ENCODE measurements at regions not wholly inside any gene's neighbourhood (a gene's known extent, or its start where the extent isn't known, plus 50 kb on each side); places are given as distances from the start of the nearest gene placed in this dataset.

GRCh38 chr4:108303488-108304177 lies 134.9 kb upstream of the LEF1 start:
- Mint-ChIP-seq H3K9me3 (ENCODE audit: unreplicated experiment) (no peaks in the 10 kb centered on the region), H3K27ac (ENCODE audit: unreplicated experiment) (no peak overlapping the region), H3K36me3 (ENCODE audit: insufficient read depth, unreplicated experiment) (no peaks in the 10 kb centered on the region), H3K4me3 (ENCODE audit: unreplicated experiment) (no peak overlapping the region), H3K27me3 (ENCODE audit: insufficient read depth, unreplicated experiment) (no peaks in the 10 kb centered on the region), H3K4me1 (ENCODE audit: low read depth, unreplicated experiment) (no peaks in the 10 kb centered on the region)
- TF ChIP-seq CTCF (IDR thresholded peaks at IDR 0.05; ENCODE audit: insufficient read depth in 1 of 2, low read depth in 1 of 2, low read length in 1 of 2, severe bottlenecking in 1 of 2, unreplicated experiment in 1 of 2) = no peak
- H3K27me3 ChIP-seq (replicated peaks; ENCODE audit: control insufficient read depth, insufficient read depth, low read length) = no peaks in the 10 kb centered on the region
- BruUV-seq (replicated peaks) = no TSS peak
- no peak overlapping the region for H3K4me3 ChIP-seq (ENCODE audit: low read depth, low read length)
- intact Hi-C loops (cut with micrococcal nuclease; ENCODE audit: unreplicated experiment) = no loop called here
- ChIA-PET POLR2A (no interaction called here), CTCF (no interaction called here)
- no peaks in the 10 kb centered on the region for H3K36me3 ChIP-seq (ENCODE audit: control insufficient read depth, insufficient read depth, low read length)
- no peak for DNase-seq
- no peaks in the 10 kb centered on the region for H3K9me3 ChIP-seq
- H3K4me1 ChIP-seq = no peaks in the 10 kb centered on the region

- H3K36me3 Mint-ChIP-seq (ENCODE audit: insufficient read depth, unreplicated experiment) = no peaks in the 10 kb centered on the region
- no peak for TF ChIP-seq CTCF (IDR thresholded peaks at IDR 0.05; ENCODE audit: insufficient read depth in 1 of 2, low read depth in 1 of 2, low read length in 1 of 2, severe bottlenecking in 1 of 2, unreplicated experiment in 1 of 2)
- H3K4me1 ChIP-seq = no peaks in the 10 kb centered on the region
- H3K9me3 Mint-ChIP-seq (ENCODE audit: unreplicated experiment) = no peaks in the 10 kb centered on the region
- CTCF ChIA-PET = no interaction called here
- no peaks in the 10 kb centered on the region for H3K4me1 Mint-ChIP-seq (ENCODE audit: low read depth, unreplicated experiment)
- no TSS peak for BruUV-seq (replicated peaks)
- no peak overlapping the region for H3K4me3 ChIP-seq (ENCODE audit: low read depth, low read length)
- no peak for DNase-seq
- H3K36me3 ChIP-seq (ENCODE audit: control insufficient read depth, insufficient read depth, low read length) = no peaks in the 10 kb centered on the region
- no peaks in the 10 kb centered on the region for H3K27me3 ChIP-seq (replicated peaks; ENCODE audit: control insufficient read depth, insufficient read depth, low read length)
- no peaks in the 10 kb centered on the region for H3K27me3 Mint-ChIP-seq (ENCODE audit: insufficient read depth, unreplicated experiment)
- H3K4me3 Mint-ChIP-seq (ENCODE audit: unreplicated experiment) = no peak overlapping the region
- intact Hi-C loops (cut with micrococcal nuclease; ENCODE audit: unreplicated experiment) = no loop called here
- no peaks in the 10 kb centered on the region for H3K9me3 ChIP-seq
- H3K27ac Mint-ChIP-seq (ENCODE audit: unreplicated experiment) = no peak overlapping the region
- POLR2A ChIA-PET = no interaction called here
Measured at GRCh38 chr4:108301545-108302251, 133.0 kb upstream of the LEF1 start.

- no peak for TF ChIP-seq CTCF (IDR thresholded peaks at IDR 0.05; ENCODE audit: insufficient read depth in 1 of 2, low read depth in 1 of 2, low read length in 1 of 2, severe bottlenecking in 1 of 2, unreplicated experiment in 1 of 2)
- BruUV-seq (replicated peaks) = no TSS peak
- H3K4me3 ChIP-seq (ENCODE audit: low read depth, low read length) = no peak overlapping the region
- no peak overlapping the region for H3K4me3 Mint-ChIP-seq (ENCODE audit: unreplicated experiment)
- no peaks in the 10 kb centered on the region for H3K4me1 ChIP-seq
- H3K9me3 ChIP-seq = no peaks in the 10 kb centered on the region
- intact Hi-C loops (cut with micrococcal nuclease; ENCODE audit: unreplicated experiment) = no loop called here
- DNase-seq = no peak
- no peaks in the 10 kb centered on the region for H3K36me3 Mint-ChIP-seq (ENCODE audit: insufficient read depth, unreplicated experiment)
- no peaks in the 10 kb centered on the region for H3K36me3 ChIP-seq (ENCODE audit: control insufficient read depth, insufficient read depth, low read length)
- H3K4me1 Mint-ChIP-seq (ENCODE audit: low read depth, unreplicated experiment) = no peaks in the 10 kb centered on the region
- H3K27me3 Mint-ChIP-seq (ENCODE audit: insufficient read depth, unreplicated experiment) = peaks cover under 1% of the 10 kb centered on the region
- no peaks in the 10 kb centered on the region for H3K9me3 Mint-ChIP-seq (ENCODE audit: unreplicated experiment)
- CTCF ChIA-PET = no interaction called here
- H3K27ac Mint-ChIP-seq (ENCODE audit: unreplicated experiment) = no peak overlapping the region
- POLR2A ChIA-PET = no interaction called here
- H3K27me3 ChIP-seq (replicated peaks; ENCODE audit: control insufficient read depth, insufficient read depth, low read length) = no peaks in the 10 kb centered on the region
Measured at GRCh38 chr4:108297605-108298004, 128.9 kb upstream of the LEF1 start.

All from Caco-2 (cell line).